Activated naive CD4-positive, alpha-beta T cell treated with anti-CD3 and anti-CD28 coated beads for 36 hours (primary cell): ENCODE measurements at regions not wholly inside any gene's neighbourhood (a gene's known extent, or its start where the extent isn't known, plus 50 kb on each side); places are given as distances from the start of the nearest gene placed in this dataset.

Source experiments
- CTCF ChIA-PET: fragments of 350-600 bp; sonication (Branson Sonifier 250); formaldehyde crosslinking; loops from one replicate; lab custom pipeline; 2021; ENCODE audit warnings: antibody characterized with exemption; lab: Charles Lee
- DNase-seq: peaks from one replicate; pipeline ENCODE4 v3.0.0-alpha.2; 2020
- H3K27ac Mint-ChIP-seq: one replicate; pipeline ENCODE4 v1.8.0; 2021; ENCODE audit warnings: mild to moderate bottlenecking, mixed read lengths
- H3K27me3 Mint-ChIP-seq: one replicate; pipeline ENCODE4 v1.8.0; 2021; ENCODE audit warnings: low read depth, mixed read lengths
- H3K36me3 Mint-ChIP-seq: one replicate; pipeline ENCODE4 v1.8.0; 2021; ENCODE audit warnings: low read depth, mixed read lengths
- H3K4me1 Mint-ChIP-seq: one replicate; pipeline ENCODE4 v1.8.0; 2021; ENCODE audit warnings: low read depth, mixed read lengths
- H3K4me3 Mint-ChIP-seq: one replicate; pipeline ENCODE4 v1.8.0; 2021; ENCODE audit warnings: mild to moderate bottlenecking, moderate library complexity, mixed read lengths
- H3K9me3 Mint-ChIP-seq: one replicate; pipeline ENCODE4 v1.8.0; 2021; ENCODE audit warnings: mixed read lengths
- intact Hi-C: fragments of 100-400 bp; cut with micrococcal nuclease; formaldehyde crosslinking; loops from one replicate; pipeline ENCODE4 v1.15.1; 2023

DNA sequence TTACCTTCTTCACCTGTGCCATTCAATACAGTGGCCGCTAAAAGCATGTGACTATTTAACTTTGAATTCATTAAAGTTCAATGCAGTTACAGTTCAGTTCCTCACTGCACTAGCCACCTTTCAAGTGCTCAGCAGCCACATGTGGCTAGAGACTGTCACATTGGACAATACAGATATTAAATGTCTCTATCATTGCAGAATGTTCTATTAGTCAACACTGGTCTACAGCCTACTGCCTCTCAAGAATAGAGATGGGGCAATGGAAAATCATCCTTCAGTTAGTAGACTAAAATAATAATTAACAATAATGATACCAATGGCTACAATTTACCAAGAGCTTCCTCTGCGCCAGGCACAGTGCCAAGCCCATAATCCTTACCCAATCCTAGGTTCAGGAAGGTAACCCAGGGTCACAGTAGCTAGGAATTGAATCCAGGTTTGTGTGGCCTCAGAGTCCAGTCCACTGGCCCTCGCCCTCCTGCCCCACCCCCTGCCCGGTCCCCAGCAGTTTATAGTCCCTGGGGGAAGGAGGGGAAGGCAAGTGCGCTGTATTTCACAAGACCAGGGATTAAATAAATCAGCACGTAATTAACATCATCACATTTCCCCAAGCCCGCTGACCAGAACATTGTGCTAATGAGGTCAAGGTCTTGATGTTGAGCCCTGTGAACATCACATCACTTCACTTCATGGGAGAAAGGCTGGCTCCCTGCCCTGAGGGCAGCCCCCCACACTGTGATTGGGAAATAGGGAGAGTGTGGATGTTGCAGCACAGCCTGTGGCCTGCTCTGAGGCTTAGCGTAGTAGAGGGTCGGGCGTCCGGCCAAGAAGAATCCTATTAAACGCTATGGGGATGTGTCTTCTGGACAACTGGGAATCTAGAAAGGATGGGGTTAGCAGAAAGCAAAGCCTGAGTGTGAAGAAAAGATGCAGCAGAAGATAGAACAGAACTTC lies 147.2 kb downstream of the VEGFA start:
- Mint-ChIP-seq H3K27me3 (no peaks in the 10 kb centered on the region), H3K4me3 (no peak overlapping the region), H3K36me3 (no peaks in the 10 kb centered on the region), H3K9me3 (no peaks in the 10 kb centered on the region), H3K4me1 (no peaks in the 10 kb centered on the region), H3K27ac (no peak overlapping the region)
- DNase-seq, result no peak
- intact Hi-C loops, result no loop called here
- CTCF ChIA-PET, result no interaction called here

DNA sequence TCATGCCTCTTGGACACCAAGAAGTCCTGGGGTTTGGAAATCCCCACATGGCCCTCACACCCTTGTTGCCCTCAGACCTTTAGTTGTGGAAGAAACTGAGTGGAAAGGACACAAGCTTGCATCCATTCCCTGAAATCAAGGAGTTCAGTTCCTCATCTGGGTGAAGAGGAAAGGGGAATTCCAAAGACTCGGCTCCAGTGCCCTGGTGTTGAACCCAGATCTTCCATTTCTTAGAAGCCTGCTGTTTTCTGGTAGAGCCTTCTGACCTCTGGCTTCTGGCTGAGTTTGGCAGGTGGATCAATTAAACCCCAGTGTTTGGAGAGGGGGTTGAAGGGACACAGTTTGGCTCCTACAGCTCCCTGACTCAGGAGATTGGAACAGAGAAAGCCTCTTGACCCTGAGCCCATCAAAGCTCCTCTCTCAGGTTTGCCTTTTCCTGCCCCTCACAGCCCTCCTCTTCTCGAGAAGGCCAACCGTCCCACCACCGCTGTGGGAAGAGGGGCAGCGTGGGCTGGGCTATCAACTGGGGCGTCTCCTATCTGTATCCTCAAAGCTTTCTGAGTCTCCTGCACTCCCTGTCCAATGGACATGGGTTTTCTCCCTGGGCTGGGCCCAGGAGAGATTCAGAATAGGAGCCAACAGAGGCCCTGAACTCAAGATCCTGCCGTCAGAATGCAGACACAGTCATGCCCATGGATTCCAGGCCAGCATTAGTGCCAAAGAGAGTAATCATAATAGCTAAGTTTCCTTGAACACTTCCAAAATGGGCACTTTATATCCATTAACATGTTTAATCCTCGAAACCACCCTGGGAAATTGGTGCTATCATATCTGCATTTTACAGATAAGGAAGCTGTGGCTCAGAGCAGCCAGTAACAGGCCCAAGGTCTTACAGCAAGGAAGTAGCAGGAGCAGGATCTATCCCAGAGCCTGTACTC lies 146.2 kb downstream of the VEGFA start:
- Mint-ChIP-seq H3K27me3 (no peaks in the 10 kb centered on the region), H3K36me3 (no peaks in the 10 kb centered on the region), H3K27ac (no peak overlapping the region), H3K4me3 (no peak overlapping the region), H3K9me3 (no peaks in the 10 kb centered on the region), H3K4me1 (no peaks in the 10 kb centered on the region)
- DNase-seq, result no peak
- intact Hi-C loops, result no loop called here
- CTCF ChIA-PET, result interaction anchor here (1.4 kb wide), 1 partner anchor 146 kb away, joined by 3 read pairs; no protein-coding TSS in a partner anchor

DNA sequence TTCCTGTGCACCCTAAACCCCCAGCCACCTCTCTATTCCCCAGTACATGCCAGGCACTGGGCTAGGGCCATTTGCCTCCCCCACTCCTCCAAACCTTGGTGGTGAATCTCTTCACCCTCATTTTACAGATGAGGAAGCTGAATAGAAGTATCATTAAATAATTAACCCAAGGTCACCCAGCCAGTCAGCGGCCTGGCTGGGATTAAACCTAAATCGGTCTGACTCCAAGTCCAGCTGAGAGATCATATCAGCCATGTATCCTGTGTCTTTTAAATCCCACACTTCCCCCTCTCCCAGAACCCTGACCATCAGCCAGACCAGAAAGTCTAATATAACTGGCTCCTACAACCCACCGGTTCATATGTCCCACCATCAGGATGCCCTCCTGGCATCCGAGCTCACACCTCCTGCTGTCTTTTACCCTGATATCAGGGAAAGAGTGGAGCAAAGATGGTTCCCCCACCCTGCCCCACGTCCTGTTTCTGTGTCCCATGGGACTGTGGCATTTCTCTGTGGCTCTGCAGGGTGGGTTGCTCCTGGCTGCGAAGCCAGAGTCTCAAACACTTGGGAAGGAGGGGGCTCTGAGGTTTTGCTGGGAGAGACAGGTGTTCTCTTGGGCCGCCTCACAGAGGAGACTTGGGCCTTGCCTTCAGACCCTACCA lies 145.3 kb downstream of the VEGFA start:
- no peak overlapping the region for H3K4me3 Mint-ChIP-seq

DNA sequence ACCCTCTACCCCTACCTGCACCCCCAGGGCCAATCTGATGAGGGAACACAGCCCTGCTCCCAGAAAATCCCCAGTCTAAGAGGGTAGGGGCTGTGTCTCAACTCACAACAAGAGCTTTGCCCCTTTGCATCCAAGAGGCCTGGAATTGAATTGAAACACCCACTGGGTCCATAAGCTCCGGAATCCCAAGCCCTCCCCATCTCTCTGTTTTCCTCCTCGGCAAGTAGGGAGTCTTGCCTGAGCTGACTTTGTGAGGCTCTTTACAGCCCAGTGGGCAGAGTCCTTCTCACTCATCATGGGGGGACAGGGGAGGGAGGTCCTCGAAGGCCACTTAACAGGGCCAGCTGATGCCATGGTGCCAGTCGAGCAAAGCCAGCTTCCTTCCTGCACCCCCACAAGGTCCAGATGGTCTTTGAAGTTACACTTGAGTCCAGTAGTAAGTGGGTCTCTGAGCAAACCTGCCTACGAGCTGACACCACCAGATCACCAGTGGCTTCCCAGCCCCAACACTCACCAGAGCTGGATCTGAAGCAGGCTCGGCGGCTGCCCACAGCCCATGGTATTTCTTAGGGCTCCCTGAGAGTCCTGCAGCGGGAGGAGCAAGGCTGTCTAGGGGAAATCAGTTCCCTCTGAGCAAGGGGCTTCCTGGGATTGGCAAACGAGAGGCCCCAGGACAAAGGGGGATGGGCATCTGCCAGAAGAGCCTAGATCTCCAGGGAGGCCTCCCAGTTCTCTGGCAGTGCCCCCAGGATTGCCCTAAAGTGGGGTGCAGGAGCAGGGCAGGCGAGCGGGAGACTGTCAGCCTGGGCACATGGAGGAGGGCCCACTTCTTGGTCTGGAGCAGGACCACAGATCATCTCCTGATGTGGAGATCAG lies 144.5 kb downstream of the VEGFA start:
- no peak for DNase-seq
- Mint-ChIP-seq H3K27me3 (no peaks in the 10 kb centered on the region), H3K36me3 (no peaks in the 10 kb centered on the region), H3K9me3 (no peaks in the 10 kb centered on the region), H3K4me1 (no peaks in the 10 kb centered on the region), H3K27ac (no peak overlapping the region), H3K4me3 (no peak overlapping the region)
- CTCF ChIA-PET, result interaction anchor here (0.9 kb wide), 1 partner anchor 166 kb away, joined by 4 read pairs; no protein-coding TSS in a partner anchor
- intact Hi-C loops, result no loop called here

More for the DNA sequence above, 145.3 kb downstream of the VEGFA start:
- CTCF ChIA-PET, result interaction anchor here (1.4 kb wide), 1 partner anchor 147 kb away, joined by 3 read pairs; no protein-coding TSS in a partner anchor
- no peaks in the 10 kb centered on the region for H3K36me3 Mint-ChIP-seq
- no peak for DNase-seq
- intact Hi-C loops, result no loop called here
- no peaks in the 10 kb centered on the region for H3K27me3 Mint-ChIP-seq
- no peaks in the 10 kb centered on the region for H3K9me3 Mint-ChIP-seq
- no peaks in the 10 kb centered on the region for H3K4me1 Mint-ChIP-seq
- no peak overlapping the region for H3K27ac Mint-ChIP-seq

DNA sequence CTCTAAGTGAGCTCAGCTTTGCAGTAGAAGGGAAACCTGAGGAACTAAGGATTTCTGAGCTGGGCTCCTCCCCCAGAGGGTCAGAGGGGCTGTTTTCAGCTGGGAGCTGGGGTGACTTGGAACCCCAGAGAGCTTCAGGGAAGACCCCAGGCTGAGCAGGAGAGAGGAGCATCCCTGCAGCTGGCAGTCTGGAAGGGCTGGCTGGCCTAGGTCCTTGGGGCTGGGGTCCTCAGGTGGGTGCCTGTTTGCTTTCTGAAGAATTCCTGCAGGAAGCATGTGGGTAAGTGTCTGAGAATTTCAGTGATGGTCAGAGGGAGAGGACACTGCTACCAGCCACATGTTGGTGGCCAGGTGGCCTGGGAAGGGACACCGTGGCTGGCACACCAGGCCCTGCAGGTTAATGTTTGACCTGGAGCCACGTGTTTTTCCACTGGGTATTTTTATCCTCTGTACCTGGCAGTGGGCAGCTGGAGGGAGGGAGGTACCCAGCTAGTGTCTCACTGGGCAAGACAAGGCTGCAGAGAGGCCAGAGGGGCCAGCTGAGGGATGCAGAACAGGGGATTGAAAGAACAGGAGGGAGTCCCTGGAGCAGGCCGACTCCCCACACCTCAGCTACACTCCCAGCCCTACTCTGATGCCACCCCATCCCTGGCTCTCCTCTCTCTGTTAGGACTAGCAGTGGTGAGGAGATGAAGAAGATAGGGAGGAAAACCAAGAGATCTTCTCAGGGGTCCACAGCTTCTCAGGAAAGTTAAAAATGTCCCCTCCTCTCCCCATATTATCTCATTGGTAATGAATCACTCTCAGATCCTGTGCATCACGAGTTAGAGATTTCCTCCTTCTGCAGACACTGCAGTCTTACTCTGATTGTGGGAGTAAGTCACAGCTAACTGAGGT lies 143.6 kb downstream of the VEGFA start:
- Mint-ChIP-seq H3K4me3 (no peak overlapping the region), H3K36me3 (no peaks in the 10 kb centered on the region), H3K27ac (no peak overlapping the region), H3K4me1 (no peaks in the 10 kb centered on the region), H3K9me3 (no peaks in the 10 kb centered on the region), H3K27me3 (no peaks in the 10 kb centered on the region)
- no peak for DNase-seq
- intact Hi-C loops, result no loop called here
- CTCF ChIA-PET, result interaction anchor here (0.9 kb wide), 1 partner anchor 167 kb away, joined by 4 read pairs; no protein-coding TSS in a partner anchor

DNA sequence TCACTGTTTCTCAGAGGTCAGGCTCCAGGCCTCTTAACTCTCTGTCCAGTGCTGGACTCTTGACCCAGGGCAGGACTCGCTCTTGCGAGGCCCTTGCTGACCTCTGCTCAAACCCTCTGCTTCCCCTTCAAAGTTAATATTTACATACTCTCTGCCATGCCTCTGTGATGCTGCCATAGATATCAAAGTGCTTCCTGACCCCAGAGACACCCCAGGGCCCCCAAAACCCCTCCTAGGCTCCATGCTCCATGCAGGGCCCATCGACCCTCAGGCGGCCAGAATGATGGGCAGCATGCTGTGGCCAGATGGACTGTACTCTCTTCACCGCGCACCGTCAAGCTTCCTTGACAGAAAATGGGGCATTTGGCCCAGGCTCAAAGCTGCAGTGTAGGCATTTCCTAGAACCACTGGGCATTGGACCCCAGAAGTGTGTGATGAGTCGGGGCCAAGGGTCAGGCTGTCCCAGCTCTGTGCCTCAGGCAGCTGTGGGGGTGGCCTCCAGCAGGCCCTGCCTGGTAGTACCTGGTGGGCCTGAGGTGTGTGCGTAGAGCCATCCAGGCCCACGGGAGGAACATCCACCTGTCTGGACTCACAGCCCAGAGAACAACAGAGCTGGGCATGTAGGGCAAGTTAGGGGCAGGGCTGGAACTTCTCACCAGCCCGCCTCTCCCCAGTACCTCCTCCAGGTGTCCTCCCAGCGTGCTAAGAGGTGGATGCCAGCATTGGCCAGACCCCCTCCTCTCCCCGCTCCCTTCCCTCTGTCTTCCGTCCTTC lies 142.8 kb downstream of the VEGFA start:
- no peaks in the 10 kb centered on the region for H3K36me3 Mint-ChIP-seq
- H3K27ac Mint-ChIP-seq, result no peak overlapping the region
- intact Hi-C loops, result no loop called here
- CTCF ChIA-PET, result no interaction called here
- no peaks in the 10 kb centered on the region for H3K27me3 Mint-ChIP-seq
- no peak overlapping the region for H3K4me3 Mint-ChIP-seq
- no peaks in the 10 kb centered on the region for H3K4me1 Mint-ChIP-seq
- no peaks in the 10 kb centered on the region for H3K9me3 Mint-ChIP-seq
- DNase-seq, result no peak

DNA sequence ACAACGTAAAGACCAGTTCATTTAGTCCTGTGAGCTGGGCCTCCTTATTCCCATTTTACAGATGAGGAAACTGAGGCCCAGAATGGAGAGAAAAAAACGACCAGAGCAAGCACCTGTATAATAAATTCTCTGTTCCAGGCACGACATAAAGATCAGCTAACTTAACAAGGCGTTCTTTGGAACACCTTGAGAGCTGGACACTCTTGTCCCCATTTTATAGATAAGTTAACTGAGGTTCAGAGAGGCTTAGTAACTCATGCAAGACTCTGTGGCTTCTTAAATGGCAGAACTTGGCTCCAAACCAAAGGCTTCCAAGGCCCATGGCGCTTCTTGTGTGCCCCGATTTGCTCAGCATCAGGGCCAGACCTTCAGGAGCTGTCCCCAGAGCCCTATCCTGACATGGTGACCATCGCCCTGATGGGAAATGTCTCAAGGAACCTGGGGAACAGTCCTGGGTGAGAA lies 142.1 kb downstream of the VEGFA start:
- CTCF ChIA-PET, result no interaction called here
- Mint-ChIP-seq H3K4me1 (no peaks in the 10 kb centered on the region), H3K4me3 (no peak overlapping the region), H3K36me3 (no peaks in the 10 kb centered on the region), H3K27ac (no peak overlapping the region), H3K9me3 (no peaks in the 10 kb centered on the region), H3K27me3 (no peaks in the 10 kb centered on the region)
- DNase-seq, result no peak
- intact Hi-C loops, result no loop called here

DNA sequence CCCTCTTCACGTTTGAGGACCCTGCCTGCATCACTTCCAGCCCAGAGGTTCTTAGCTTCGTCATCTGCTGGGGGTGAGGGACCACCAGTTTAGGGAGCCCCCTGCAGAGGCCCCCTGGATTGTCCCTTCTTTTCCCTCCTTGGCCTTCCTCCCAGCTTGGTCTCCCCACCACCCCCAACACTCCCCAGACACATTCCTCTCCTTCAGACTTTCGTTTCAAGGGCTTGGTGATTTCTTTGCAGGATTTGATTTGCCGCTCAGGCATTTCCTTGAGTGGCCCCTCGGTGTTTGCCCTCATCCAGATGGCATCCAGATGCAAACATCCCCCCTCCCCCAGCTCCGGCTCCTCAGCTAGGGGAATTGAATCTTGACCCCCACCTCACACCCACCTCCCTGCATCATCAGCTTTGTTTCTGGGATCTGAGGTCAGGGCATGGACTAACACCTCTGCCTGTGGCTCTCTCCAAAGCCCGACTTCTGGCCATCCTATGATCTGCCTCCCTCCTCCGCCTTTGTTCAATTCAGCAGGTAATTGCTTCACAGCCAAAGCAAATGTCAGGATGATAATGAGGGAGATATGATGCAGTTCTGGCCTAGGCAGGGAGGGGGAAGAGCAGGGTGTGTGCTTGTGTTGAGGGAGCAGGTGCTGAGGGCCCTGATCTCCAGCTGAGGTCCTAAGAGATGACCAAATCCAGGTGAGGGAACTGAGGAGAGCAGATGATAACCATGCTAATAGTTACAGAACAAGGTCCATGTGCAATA lies 141.5 kb downstream of the VEGFA start:
- no peaks in the 10 kb centered on the region for H3K36me3 Mint-ChIP-seq

DNA sequence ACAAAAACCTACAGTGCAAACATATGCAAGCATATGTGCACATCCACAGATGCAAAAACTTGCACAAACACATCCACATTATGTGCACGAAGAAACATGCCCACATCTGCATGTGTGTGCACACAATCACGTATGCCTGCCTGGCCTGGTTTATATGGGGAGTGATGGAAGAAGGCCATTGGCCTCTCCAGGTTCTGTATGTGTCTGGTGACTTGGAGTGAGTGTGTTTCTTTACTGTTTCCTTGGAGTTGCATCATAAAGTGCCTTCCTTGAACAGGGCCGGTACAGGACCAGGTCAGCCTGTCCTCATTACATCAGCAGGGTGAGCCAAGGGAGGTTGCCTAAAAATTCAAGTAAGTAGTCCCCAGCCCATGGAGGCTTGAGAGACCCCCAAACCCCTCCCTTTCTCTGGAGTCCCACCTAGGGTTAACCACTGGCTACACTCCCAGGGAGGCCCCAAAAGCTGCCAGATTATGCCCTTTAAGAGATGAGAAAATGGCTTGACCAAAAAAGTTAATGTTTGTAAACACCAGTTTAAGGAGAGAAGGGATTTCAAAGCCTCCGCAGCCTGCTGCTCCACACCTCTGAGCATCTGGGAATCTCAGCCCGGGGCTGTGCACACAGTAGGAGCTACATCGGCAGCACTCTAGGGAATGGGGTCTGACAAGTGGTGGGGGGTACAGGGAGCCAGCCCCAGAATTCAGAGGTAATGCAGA lies 140.8 kb downstream of the VEGFA start:
- Mint-ChIP-seq H3K27ac (no peak overlapping the region), H3K4me3 (no peak overlapping the region), H3K27me3 (no peaks in the 10 kb centered on the region), H3K9me3 (no peaks in the 10 kb centered on the region), H3K36me3 (no peaks in the 10 kb centered on the region), H3K4me1 (no peaks in the 10 kb centered on the region)
- intact Hi-C loops, result no loop called here
- CTCF ChIA-PET, result no interaction called here
- no peak for DNase-seq

More for the DNA sequence above, 141.5 kb downstream of the VEGFA start:
- CTCF ChIA-PET, result no interaction called here
- intact Hi-C loops, result no loop called here
- H3K9me3 Mint-ChIP-seq, result no peaks in the 10 kb centered on the region
- H3K4me3 Mint-ChIP-seq, result no peak overlapping the region
- no peak overlapping the region for H3K27ac Mint-ChIP-seq
- H3K27me3 Mint-ChIP-seq, result no peaks in the 10 kb centered on the region
- H3K4me1 Mint-ChIP-seq, result no peaks in the 10 kb centered on the region
- DNase-seq, result no peak
